ENCODE measurements at regions not wholly inside any gene's neighbourhood (a gene's known extent, or its start where the extent isn't known, plus 50 kb on each side); places are given as distances from the start of the nearest gene placed in this dataset.

DNA sequence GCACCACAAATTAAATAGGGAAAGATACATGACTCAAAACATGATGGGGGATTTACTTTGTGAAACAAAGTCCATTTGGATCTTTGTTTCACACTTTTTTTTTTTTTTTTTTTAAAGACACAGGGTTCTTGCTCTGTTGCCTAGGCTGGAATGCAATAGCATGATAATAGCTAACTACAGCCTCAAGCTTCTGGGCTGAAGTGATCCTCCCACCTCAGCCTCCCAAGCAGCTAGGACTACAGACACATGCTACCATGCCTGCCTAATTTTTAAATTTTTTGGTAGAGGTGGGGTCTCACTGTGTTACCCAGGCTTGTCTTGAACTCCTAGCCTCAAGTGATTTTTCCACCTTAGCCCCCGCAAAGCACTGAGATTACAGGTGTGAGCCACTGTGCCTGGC, 172.6 kb upstream of the KLF14 start:
- H3K4me1 Mint-ChIP-seq (ENCODE audit: low read depth, unreplicated experiment): peaks cover 46% of the 10 kb centered on the region
- no peak for TF ChIP-seq CTCF (IDR thresholded peaks at IDR 0.05; ENCODE audit: insufficient read depth in 1 of 2, low read depth in 1 of 2, low read length in 1 of 2, severe bottlenecking in 1 of 2, unreplicated experiment in 1 of 2)
- no peaks in the 10 kb centered on the region for H3K9me3 ChIP-seq
- H3K36me3 ChIP-seq (ENCODE audit: control insufficient read depth, insufficient read depth, low read length): no peaks in the 10 kb centered on the region; the same call in 1 of the 2 replicates
- no TSS peak for BruUV-seq (replicated peaks)
- no peak for DNase-seq
- H3K4me3 Mint-ChIP-seq (ENCODE audit: unreplicated experiment): no peak overlapping the region
- CTCF ChIA-PET: interaction anchor here (0.6 kb wide), 1 partner anchor 77 kb away, joined by 3 read pairs; no protein-coding TSS in a partner anchor
- no peaks in the 10 kb centered on the region for H3K27me3 ChIP-seq (replicated peaks; ENCODE audit: control insufficient read depth, insufficient read depth, low read length)
- intact Hi-C loops (cut with micrococcal nuclease; ENCODE audit: unreplicated experiment): no loop called here
- POLR2A ChIA-PET: no interaction called here
- no peak overlapping the region for H3K4me3 ChIP-seq (ENCODE audit: low read depth, low read length)
- peaks cover 27% of the 10 kb centered on the region for H3K4me1 ChIP-seq
- no peaks in the 10 kb centered on the region for H3K27me3 Mint-ChIP-seq (ENCODE audit: insufficient read depth, unreplicated experiment)
- H3K27ac Mint-ChIP-seq (ENCODE audit: unreplicated experiment): no peak overlapping the region
- peaks cover 14% of the 10 kb centered on the region for H3K36me3 Mint-ChIP-seq (ENCODE audit: insufficient read depth, unreplicated experiment)
- H3K9me3 Mint-ChIP-seq (ENCODE audit: unreplicated experiment): no peaks in the 10 kb centered on the region

GRCh38 chr7:130907439-130907838, 173.4 kb upstream of the KLF14 start:
- no peaks in the 10 kb centered on the region; the same call in 1 of the 2 replicates for H3K36me3 ChIP-seq (ENCODE audit: control insufficient read depth, insufficient read depth, low read length)
- POLR2A ChIA-PET: no interaction called here
- Mint-ChIP-seq H3K27ac (ENCODE audit: unreplicated experiment) (no peak overlapping the region), H3K4me3 (ENCODE audit: unreplicated experiment) (no peak overlapping the region), H3K9me3 (ENCODE audit: unreplicated experiment) (no peaks in the 10 kb centered on the region), H3K36me3 (ENCODE audit: insufficient read depth, unreplicated experiment) (peaks cover 7% of the 10 kb centered on the region), H3K4me1 (ENCODE audit: low read depth, unreplicated experiment) (peaks cover 44% of the 10 kb centered on the region), H3K27me3 (ENCODE audit: insufficient read depth, unreplicated experiment) (no peaks in the 10 kb centered on the region)
- CTCF ChIA-PET: no interaction called here
- no peaks in the 10 kb centered on the region for H3K9me3 ChIP-seq
- DNase-seq: no peak
- H3K4me3 ChIP-seq (ENCODE audit: low read depth, low read length): no peak overlapping the region
- intact Hi-C loops (cut with micrococcal nuclease; ENCODE audit: unreplicated experiment): no loop called here
- BruUV-seq (replicated peaks): no TSS peak
- H3K27me3 ChIP-seq (replicated peaks; ENCODE audit: control insufficient read depth, insufficient read depth, low read length): no peaks in the 10 kb centered on the region
- TF ChIP-seq CTCF (IDR thresholded peaks at IDR 0.05; ENCODE audit: insufficient read depth in 1 of 2, low read depth in 1 of 2, low read length in 1 of 2, severe bottlenecking in 1 of 2, unreplicated experiment in 1 of 2): no peak
- H3K4me1 ChIP-seq: peaks cover 32% of the 10 kb centered on the region

- ChIA-PET POLR2A (no interaction called here), CTCF (no interaction called here)
- peaks cover 5% of the 10 kb centered on the region for H3K36me3 Mint-ChIP-seq (ENCODE audit: insufficient read depth, unreplicated experiment)
- no peak overlapping the region for H3K4me3 ChIP-seq (ENCODE audit: low read depth, low read length)
- peaks cover 29% of the 10 kb centered on the region for H3K4me1 ChIP-seq
- H3K4me3 Mint-ChIP-seq (ENCODE audit: unreplicated experiment): no peak overlapping the region
- H3K27me3 Mint-ChIP-seq (ENCODE audit: insufficient read depth, unreplicated experiment): no peaks in the 10 kb centered on the region
- DNase-seq: no peak
- H3K27me3 ChIP-seq (replicated peaks; ENCODE audit: control insufficient read depth, insufficient read depth, low read length): no peaks in the 10 kb centered on the region
- no TSS peak for BruUV-seq (replicated peaks)
- no peak overlapping the region for H3K27ac Mint-ChIP-seq (ENCODE audit: unreplicated experiment)
- peaks cover 39% of the 10 kb centered on the region for H3K4me1 Mint-ChIP-seq (ENCODE audit: low read depth, unreplicated experiment)
- intact Hi-C loops (cut with micrococcal nuclease; ENCODE audit: unreplicated experiment): no loop called here
- H3K9me3 ChIP-seq: no peaks in the 10 kb centered on the region
- no peaks in the 10 kb centered on the region for H3K9me3 Mint-ChIP-seq (ENCODE audit: unreplicated experiment)
- no peak for TF ChIP-seq CTCF (IDR thresholded peaks at IDR 0.05; ENCODE audit: insufficient read depth in 1 of 2, low read depth in 1 of 2, low read length in 1 of 2, severe bottlenecking in 1 of 2, unreplicated experiment in 1 of 2)
- no peaks in the 10 kb centered on the region; the same call in 1 of the 2 replicates for H3K36me3 ChIP-seq (ENCODE audit: control insufficient read depth, insufficient read depth, low read length)
Observed at GRCh38 chr7:130908345-130909160, 174.5 kb upstream of the KLF14 start.
